SK-N-SH (cell line): ENCODE measurements at regions not wholly inside any gene's neighbourhood (a gene's known extent, or its start where the extent isn't known, plus 50 kb on each side); places are given as distances from the start of the nearest gene placed in this dataset.

ENCODE experiments used
- CTCF ChIA-PET: fragments of 300-600, 350-600 bp; formaldehyde crosslinking; extraction: SDS; loops from one replicate; lab custom pipeline; 2021; lab: Yijun Ruan, JAX
- POLR2A ChIA-PET: fragments of 350-600 bp; sonication (Branson Sonifier 250); formaldehyde crosslinking; extraction: SDS; loops from one replicate; lab custom pipeline; 2020; ENCODE audit warnings: antibody characterized with exemption, inconsistent platforms; lab: Yijun Ruan, JAX
- DNase-seq: peaks from one replicate; pipeline ENCODE4 v3.0.0; 2012
- H2AFZ ChIP-seq: fragments of 200-600 bp; sonication (generic); 2 replicates; pipeline ENCODE4 v1.8.1; 2016; ENCODE audit warnings: antibody characterized with exemption, mild to moderate bottlenecking, low read depth
- H3F3A ChIP-seq: fragments of 200-600 bp; sonication (generic); replicated peaks from 2 replicates; pipeline ENCODE3; 2016; ENCODE audit warnings: antibody characterized with exemption, mild to moderate bottlenecking; ENCODE audit not compliant: insufficient read depth
- H3K27ac ChIP-seq, 2 experiments: fragments of 200-500 bp in 1 of 2; fragments of 200-600 bp in 1 of 2; sonication (Bioruptor generic) in 1 of 2; sonication (generic), shearing (Covaris generic) in 1 of 2; 2 replicates each; pipeline versions ENCODE4 v1.5.1 to v1.6.1; 2014 to 2016; ENCODE audit warnings: low read depth in 2 of 2, inconsistent platforms in 1 of 2, low read length in 1 of 2, mild to moderate bottlenecking in 1 of 2, mixed read lengths in 1 of 2
- H3K27me3 ChIP-seq: fragments of 200-600 bp; sonication (generic), shearing (Covaris generic); 2 replicates; pipeline ENCODE4 v1.6.1; 2016; ENCODE audit warnings: mixed run types; ENCODE audit not compliant: insufficient read depth
- H3K36me3 ChIP-seq, 2 experiments: fragments of 200-500 bp in 1 of 2; fragments of 200-600 bp in 1 of 2; sonication (Bioruptor generic) in 1 of 2; sonication (generic) in 1 of 2; replicated peaks in 1 of 2; 2 replicates each; pipeline versions ENCODE3 to v1.5.1; 2014 to 2016; ENCODE audit warnings: low read length in 1 of 2, mild to moderate bottlenecking in 1 of 2; ENCODE audit not compliant: insufficient read depth in 2 of 2, control insufficient read depth in 1 of 2
- H3K4me1 ChIP-seq, 2 experiments: fragments of 200-500 bp in 1 of 2; fragments of 200-600 bp in 1 of 2; sonication (Bioruptor generic) in 1 of 2; sonication (generic), shearing (Covaris generic) in 1 of 2; 2 replicates each; pipeline versions ENCODE4 v1.5.1 to v1.6.1; 2014 to 2016; ENCODE audit warnings: low read depth in 1 of 2, low read length in 1 of 2, mixed run types in 1 of 2; ENCODE audit not compliant: insufficient read depth in 2 of 2, control insufficient read depth in 1 of 2
- H3K4me2 ChIP-seq: fragments of 200-600 bp; sonication (generic), shearing (Covaris generic); 2 replicates; pipeline ENCODE4 v1.6.1; 2017; ENCODE audit warnings: mixed run types
- H3K4me3 ChIP-seq, 2 experiments: fragments of 200-500 bp in 1 of 2; fragments of 200-600 bp in 1 of 2; sonication (Bioruptor generic) in 1 of 2; sonication (generic), shearing (Covaris generic) in 1 of 2; 2 replicates each; pipeline versions ENCODE4 v1.5.1 to v1.8.1; 2014 to 2016; ENCODE audit warnings: low read depth in 2 of 2, inconsistent platforms in 1 of 2, low read length in 1 of 2, mild to moderate bottlenecking in 1 of 2, mixed read lengths in 1 of 2, moderate library complexity in 1 of 2
- H3K79me2 ChIP-seq: fragments of 200-600 bp; sonication (generic); 2 replicates; pipeline ENCODE4 v1.8.1; 2017; ENCODE audit warnings: mild to moderate bottlenecking; ENCODE audit not compliant: insufficient read depth
- H3K9ac ChIP-seq: fragments of 200-600 bp; sonication (generic); 2 replicates; pipeline ENCODE4 v1.6.1; 2017; ENCODE audit warnings: mixed run types
- H3K9me2 ChIP-seq: fragments of 200-600 bp; sonication (generic); 2 replicates; pipeline ENCODE4 v1.6.1; 2017; ENCODE audit warnings: mixed run types
- H3K9me3 ChIP-seq: fragments of 200-600 bp; sonication (generic); 2 replicates; pipeline ENCODE4 v1.6.1; 2017; ENCODE audit warnings: mixed run types, mild to moderate bottlenecking, moderate library complexity
- H4K20me1 ChIP-seq: fragments of 200-600 bp; sonication (generic); 2 replicates; pipeline ENCODE4 v1.6.1; 2017; ENCODE audit warnings: mild to moderate bottlenecking, mixed run types; ENCODE audit not compliant: insufficient read depth
- ELF1 ChIP-seq: IDR thresholded peaks from 2 replicates; pipeline ENCODE4 v1.4.0; 2012
- EZH2phosphoT487 ChIP-seq: fragments of 200-600 bp; sonication (generic); IDR thresholded peaks from 2 replicates; pipeline ENCODE4 v1.6.1; 2017; ENCODE audit warnings: low read depth, mixed run types, mild to moderate bottlenecking, antibody characterized with exemption, moderate library complexity, borderline replicate concordance
- FOSL2 ChIP-seq: IDR thresholded peaks from 2 replicates; pipeline ENCODE4 v1.4.0; 2012; ENCODE audit warnings: low read depth, mild to moderate bottlenecking, moderate library complexity, borderline replicate concordance
- FOXM1 ChIP-seq: IDR thresholded peaks from 2 replicates; pipeline ENCODE4 v1.4.0; 2012; ENCODE audit warnings: low read depth, mild to moderate bottlenecking
- GABPA ChIP-seq: IDR thresholded peaks from 2 replicates; pipeline ENCODE4 v1.4.0; 2012; ENCODE audit warnings: low read depth, mild to moderate bottlenecking
- GATA2 ChIP-seq: sonication (generic); formaldehyde crosslinking; IDR thresholded peaks from 2 replicates; pipeline ENCODE4 v1.5.0; 2020; ENCODE audit warnings: mild to moderate bottlenecking, missing genetic modification reagents
- JUND ChIP-seq: IDR thresholded peaks from 2 replicates; pipeline ENCODE4 v1.4.0; 2012
- POLR2AphosphoS5 ChIP-seq: IDR thresholded peaks from 2 replicates; pipeline ENCODE4 v1.6.1; 2012; ENCODE audit warnings: low read depth, low read length
- RFX5 ChIP-seq: IDR thresholded peaks from 2 replicates; pipeline ENCODE4 v1.6.1; 2012; ENCODE audit warnings: mild to moderate bottlenecking, improper control_type of control experiment, low read length
- SMC3 ChIP-seq: IDR thresholded peaks from 2 replicates; pipeline ENCODE4 v1.6.1; 2012; ENCODE audit warnings: low read depth, low read length, improper control_type of control experiment
- TCF12 ChIP-seq: IDR thresholded peaks from 2 replicates; pipeline ENCODE4 v1.4.0; 2012
- YY1 ChIP-seq: IDR thresholded peaks from 2 replicates; pipeline ENCODE4 v1.4.0; 2012; ENCODE audit warnings: low read depth, mild to moderate bottlenecking
- WGBS: methylation state at CpG from one replicate; pipeline ENCODE4 v1.1.6; 2017; ENCODE audit warnings: low lambda C conversion rate; 5-methylcytosine and 5-hydroxymethylcytosine counted together
- TF ChIP-seq, protein P1 (sequence below): fragments of 150-350 bp; IDR thresholded peaks from 2 replicates; pipeline ENCODE4 v1.6.1; 2017; ENCODE audit warnings: antibody characterized with exemption, low read length, low read depth, borderline replicate concordance
- TF ChIP-seq, protein P2 (sequence below): IDR thresholded peaks from 2 replicates; pipeline ENCODE4 v1.6.1; 2012; ENCODE audit warnings: mild to moderate bottlenecking, low read depth, low read length, moderate library complexity
- TF ChIP-seq, protein P3 (sequence below): IDR thresholded peaks from 2 replicates; pipeline ENCODE4; 2012
- TF ChIP-seq, protein P4 (sequence below): IDR thresholded peaks from 2 replicates; pipeline ENCODE4 v1.4.0; 2012; ENCODE audit warnings: low read depth

DNA sequence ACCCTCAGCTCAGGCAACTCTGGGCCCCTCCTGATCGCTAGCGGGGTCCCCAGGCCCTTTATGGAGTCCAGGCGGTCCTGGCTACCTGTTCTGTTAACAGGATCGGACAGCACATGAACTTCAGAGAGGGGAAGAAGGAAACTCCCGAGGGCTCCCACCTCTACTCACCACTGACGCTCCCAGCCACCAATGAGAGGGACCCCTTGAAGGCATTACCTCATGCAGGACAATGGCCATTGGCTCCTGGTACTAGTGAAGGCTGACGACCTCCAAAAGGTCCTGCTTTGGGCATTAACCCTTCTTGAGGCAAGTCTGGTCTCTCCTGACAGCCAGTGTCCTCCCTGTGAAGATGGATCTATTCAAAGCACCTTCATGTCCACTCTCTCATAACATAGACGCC is 71.5 kb upstream of the LMO1 start:
- H3K9me2 ChIP-seq, result no peaks in the 10 kb centered on the region
- CTCF ChIA-PET, result no interaction called here

DNA sequence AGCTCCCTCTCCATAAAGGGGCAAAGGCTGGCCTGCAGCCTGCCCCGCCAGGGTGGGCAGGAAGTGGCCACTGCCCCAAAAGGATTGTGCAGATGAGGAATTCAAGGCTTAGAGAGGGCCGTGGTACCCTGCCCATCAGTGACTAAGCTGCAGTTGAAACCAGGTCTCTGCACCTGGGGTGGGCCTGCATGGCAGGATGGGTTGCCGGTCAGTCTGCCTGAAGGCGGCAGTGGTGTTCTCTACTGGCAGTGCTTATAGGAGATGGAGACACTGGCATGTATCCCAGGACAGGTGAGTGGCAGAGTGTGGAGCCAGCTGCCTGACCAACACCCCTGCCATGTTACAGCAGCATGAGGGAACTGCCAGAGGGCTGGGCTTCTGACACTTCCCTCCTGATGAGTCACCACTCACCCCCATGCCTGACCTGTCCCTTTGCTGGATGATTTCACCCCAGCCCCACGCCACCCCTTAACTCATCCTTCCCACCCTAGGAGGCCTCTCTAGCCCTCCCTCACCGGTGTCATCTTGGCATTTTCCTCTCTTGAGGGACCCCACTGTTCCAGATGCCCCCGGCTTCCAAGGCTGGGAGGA is 70.2 kb upstream of the LMO1 start:
- H3K9me3 ChIP-seq, result no peaks in the 10 kb centered on the region
- no peak for TF ChIP-seq GABPA
- peak; percentile 49; the same call in 1 of the 2 replicates for TF ChIP-seq FOSL2
- TF ChIP-seq, protein P1, sequence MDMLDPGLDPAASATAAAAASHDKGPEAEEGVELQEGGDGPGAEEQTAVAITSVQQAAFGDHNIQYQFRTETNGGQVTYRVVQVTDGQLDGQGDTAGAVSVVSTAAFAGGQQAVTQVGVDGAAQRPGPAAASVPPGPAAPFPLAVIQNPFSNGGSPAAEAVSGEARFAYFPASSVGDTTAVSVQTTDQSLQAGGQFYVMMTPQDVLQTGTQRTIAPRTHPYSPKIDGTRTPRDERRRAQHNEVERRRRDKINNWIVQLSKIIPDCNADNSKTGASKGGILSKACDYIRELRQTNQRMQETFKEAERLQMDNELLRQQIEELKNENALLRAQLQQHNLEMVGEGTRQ, result no peak
- no peak for TF ChIP-seq ELF1
- peak; percentile 24; the same call in 1 of the 2 replicates for TF ChIP-seq JUND
- TF ChIP-seq RFX5, result no peak
- no peak for TF ChIP-seq FOXM1
- peak; percentile 6; the same call in 1 of the 2 replicates for TF ChIP-seq TCF12
- H2AFZ ChIP-seq, result no peak overlapping the region
- DNase-seq, result no peak
- H3K36me3 ChIP-seq, result no peaks in the 10 kb centered on the region
- 71% methylated on average over 7 of the region's 7 CpGs for WGBS
- H3K4me1 ChIP-seq, result peaks cover 6 to 55% of the 10 kb centered on the region in 2 experiments; a peak in 2 of 4 replicates
- CTCF ChIA-PET, result interaction anchor here (0.6 to 2.1 kb wide), 6 partner anchors 10 to 66 kb away, joined by 3 to 5 read pairs (median 3); no protein-coding TSS in a partner anchor
- H3K79me2 ChIP-seq, result no peaks in the 10 kb centered on the region
- H3F3A ChIP-seq, result no peaks in the 10 kb centered on the region
- H3K9me2 ChIP-seq, result no peaks in the 10 kb centered on the region
- POLR2A ChIA-PET, result no interaction called here
- no peak overlapping the region for H3K9ac ChIP-seq
- no peaks in the 10 kb centered on the region for H3K27me3 ChIP-seq
- no peaks in the 10 kb centered on the region for H4K20me1 ChIP-seq
- no peak overlapping the region for H3K4me3 ChIP-seq
- H3K4me2 ChIP-seq, result no peak overlapping the region
- no peak overlapping the region for H3K27ac ChIP-seq

More for the DNA sequence above, 71.5 kb upstream of the LMO1 start:
- no peaks in the 10 kb centered on the region for H3F3A ChIP-seq
- no peak overlapping the region for H2AFZ ChIP-seq
- no peak overlapping the region for H3K4me2 ChIP-seq
- peaks cover 0 to 42% of the 10 kb centered on the region in 2 experiments; a peak in 1 of 4 replicates for H3K4me1 ChIP-seq
- H3K27ac ChIP-seq, result no peak overlapping the region
- H3K9me3 ChIP-seq, result no peaks in the 10 kb centered on the region
- H3K79me2 ChIP-seq, result no peaks in the 10 kb centered on the region
- no peaks in the 10 kb centered on the region for H3K36me3 ChIP-seq
- no peak overlapping the region for H3K4me3 ChIP-seq
- H3K9ac ChIP-seq, result no peak overlapping the region
- no peaks in the 10 kb centered on the region for H3K27me3 ChIP-seq
- 77% methylated on average over 4 of the region's 8 CpGs for WGBS
- DNase-seq, result no peak
- TF ChIP-seq, protein P2, sequence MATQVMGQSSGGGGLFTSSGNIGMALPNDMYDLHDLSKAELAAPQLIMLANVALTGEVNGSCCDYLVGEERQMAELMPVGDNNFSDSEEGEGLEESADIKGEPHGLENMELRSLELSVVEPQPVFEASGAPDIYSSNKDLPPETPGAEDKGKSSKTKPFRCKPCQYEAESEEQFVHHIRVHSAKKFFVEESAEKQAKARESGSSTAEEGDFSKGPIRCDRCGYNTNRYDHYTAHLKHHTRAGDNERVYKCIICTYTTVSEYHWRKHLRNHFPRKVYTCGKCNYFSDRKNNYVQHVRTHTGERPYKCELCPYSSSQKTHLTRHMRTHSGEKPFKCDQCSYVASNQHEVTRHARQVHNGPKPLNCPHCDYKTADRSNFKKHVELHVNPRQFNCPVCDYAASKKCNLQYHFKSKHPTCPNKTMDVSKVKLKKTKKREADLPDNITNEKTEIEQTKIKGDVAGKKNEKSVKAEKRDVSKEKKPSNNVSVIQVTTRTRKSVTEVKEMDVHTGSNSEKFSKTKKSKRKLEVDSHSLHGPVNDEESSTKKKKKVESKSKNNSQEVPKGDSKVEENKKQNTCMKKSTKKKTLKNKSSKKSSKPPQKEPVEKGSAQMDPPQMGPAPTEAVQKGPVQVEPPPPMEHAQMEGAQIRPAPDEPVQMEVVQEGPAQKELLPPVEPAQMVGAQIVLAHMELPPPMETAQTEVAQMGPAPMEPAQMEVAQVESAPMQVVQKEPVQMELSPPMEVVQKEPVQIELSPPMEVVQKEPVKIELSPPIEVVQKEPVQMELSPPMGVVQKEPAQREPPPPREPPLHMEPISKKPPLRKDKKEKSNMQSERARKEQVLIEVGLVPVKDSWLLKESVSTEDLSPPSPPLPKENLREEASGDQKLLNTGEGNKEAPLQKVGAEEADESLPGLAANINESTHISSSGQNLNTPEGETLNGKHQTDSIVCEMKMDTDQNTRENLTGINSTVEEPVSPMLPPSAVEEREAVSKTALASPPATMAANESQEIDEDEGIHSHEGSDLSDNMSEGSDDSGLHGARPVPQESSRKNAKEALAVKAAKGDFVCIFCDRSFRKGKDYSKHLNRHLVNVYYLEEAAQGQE, result no peak
- TF ChIP-seq TCF12 (no peak), ELF1 (no peak), EZH2phosphoT487 (no peak), GATA2 (CRISPR knock-in tag) (no peak), FOXM1 (no peak), SMC3 (no peak), YY1 (no peak), POLR2AphosphoS5 (no peak), FOSL2 (no peak)
- TF ChIP-seq, protein P3, sequence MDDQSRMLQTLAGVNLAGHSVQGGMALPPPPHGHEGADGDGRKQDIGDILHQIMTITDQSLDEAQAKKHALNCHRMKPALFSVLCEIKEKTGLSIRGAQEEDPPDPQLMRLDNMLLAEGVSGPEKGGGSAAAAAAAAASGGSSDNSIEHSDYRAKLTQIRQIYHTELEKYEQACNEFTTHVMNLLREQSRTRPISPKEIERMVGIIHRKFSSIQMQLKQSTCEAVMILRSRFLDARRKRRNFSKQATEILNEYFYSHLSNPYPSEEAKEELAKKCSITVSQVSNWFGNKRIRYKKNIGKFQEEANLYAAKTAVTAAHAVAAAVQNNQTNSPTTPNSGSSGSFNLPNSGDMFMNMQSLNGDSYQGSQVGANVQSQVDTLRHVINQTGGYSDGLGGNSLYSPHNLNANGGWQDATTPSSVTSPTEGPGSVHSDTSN, result no peak
- TF ChIP-seq, protein P4, sequence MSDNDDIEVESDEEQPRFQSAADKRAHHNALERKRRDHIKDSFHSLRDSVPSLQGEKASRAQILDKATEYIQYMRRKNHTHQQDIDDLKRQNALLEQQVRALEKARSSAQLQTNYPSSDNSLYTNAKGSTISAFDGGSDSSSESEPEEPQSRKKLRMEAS, result no peak
- TF ChIP-seq, all 33 proteins: peak for 0
- no peaks in the 10 kb centered on the region for H4K20me1 ChIP-seq
- POLR2A ChIA-PET, result no interaction called here
